ENCODE measurements at regions not wholly inside any gene's neighbourhood (a gene's known extent, or its start where the extent isn't known, plus 50 kb on each side); places are given as distances from the start of the nearest gene placed in this dataset.

GRCh38 chrX:140360924-140361323, 143.9 kb downstream of the SOX3 start:
- no peak for TF ChIP-seq EZH2 (IDR thresholded peaks at IDR 0.05; ENCODE audit: borderline replicate concordance, low read depth, low read length, severe bottlenecking)
- TF ChIP-seq FOS (IDR thresholded peaks at IDR 0.05; ENCODE audit: borderline replicate concordance, insufficient read depth, low read length): no peak
- TF ChIP-seq GATA2 (IDR thresholded peaks at IDR 0.05; ENCODE audit: insufficient read depth, insufficient read length, low read depth, low read length): no peak
- TF ChIP-seq POLR2AphosphoS5 (IDR thresholded peaks at IDR 0.05; ENCODE audit: insufficient read depth, low read depth, low read length): no peak
- no peak for TF ChIP-seq MYC (IDR thresholded peaks at IDR 0.05; ENCODE audit: low read depth, low read length)
- TF ChIP-seq MAX (IDR thresholded peaks at IDR 0.05; ENCODE audit: insufficient read depth, insufficient read length): no peak

GRCh38 chrX:140360284-140360683, 144.6 kb downstream of the SOX3 start:
- no peak overlapping the region for H3K9ac ChIP-seq (replicated peaks; ENCODE audit: extremely low read depth, insufficient read depth, low read length)
- no peak overlapping the region for H3K4me3 ChIP-seq (replicated peaks in 1 of 3; ENCODE audit: insufficient read depth in 1 of 3, low read depth in 1 of 3, low read length in 3 of 3)
- ChIA-PET POLR2A (no interaction called here), CTCF (no interaction called here)
- no peak overlapping the region for H3K27ac ChIP-seq (ENCODE audit: insufficient read depth, low read depth, low read length)
- H3K4me1 ChIP-seq (ENCODE audit: control insufficient read depth, extremely low read depth, insufficient read depth, low read length): no peaks in the 10 kb centered on the region
- H3K9me1 ChIP-seq (replicated peaks; ENCODE audit: control insufficient read depth, extremely low read depth, insufficient read depth, low read length): no peaks in the 10 kb centered on the region
- BruUV-seq (replicated peaks): no TSS peak
- H4K20me1 ChIP-seq (replicated peaks; ENCODE audit: control insufficient read depth, extremely low read depth, insufficient read depth, low read length): no peaks in the 10 kb centered on the region
- dilution Hi-C loops (cut with MboI; ENCODE audit: extremely low pct_ligation_motif_present, low sequenced_read_pairs): no loop called here
- no peaks in the 10 kb centered on the region for H3K79me2 ChIP-seq (ENCODE audit: control insufficient read depth, insufficient read depth, low read length)
- no peaks in the 10 kb centered on the region for H3K36me3 ChIP-seq (ENCODE audit: control insufficient read depth in 2 of 2, extremely low read depth in 1 of 2, insufficient read depth in 2 of 2, low read length in 2 of 2)
- no peak overlapping the region for H2AFZ ChIP-seq (ENCODE audit: low read depth, low read length)
- H3K4me2 ChIP-seq (ENCODE audit: insufficient read depth, low read length): no peak overlapping the region
- TF ChIP-seq MYC (IDR thresholded peaks at IDR 0.05; ENCODE audit: low read depth, low read length) (no peak), EZH2 (IDR thresholded peaks at IDR 0.05; ENCODE audit: borderline replicate concordance, low read depth, low read length, severe bottlenecking) (no peak), MAX (IDR thresholded peaks at IDR 0.05; ENCODE audit: insufficient read depth, insufficient read length) (no peak), POLR2AphosphoS5 (IDR thresholded peaks at IDR 0.05; ENCODE audit: insufficient read depth, low read depth, low read length) (no peak), GATA2 (IDR thresholded peaks at IDR 0.05; ENCODE audit: insufficient read depth, insufficient read length, low read depth, low read length) (no peak), JUN (IDR thresholded peaks at IDR 0.05; ENCODE audit: borderline replicate concordance, insufficient read depth, insufficient read length, low read depth) (no peak), POLR2A (IDR thresholded peaks at IDR 0.05; ENCODE audit: low read depth, low read length) (no peak), CTCF (IDR thresholded peaks at IDR 0.05; ENCODE audit: extremely low read depth in 1 of 2, insufficient read depth in 1 of 2, low read depth in 1 of 2, low read length in 2 of 2) (no peak), FOS (IDR thresholded peaks at IDR 0.05; ENCODE audit: borderline replicate concordance, insufficient read depth, low read length) (no peak)
- FAIRE-seq (no peak), DNase-seq (ENCODE audit: low read depth, low spot score) (no peak)
- intact Hi-C loops (cut with micrococcal nuclease): no loop called here
- no peaks in the 10 kb centered on the region for H3K9me3 ChIP-seq (replicated peaks; ENCODE audit: control insufficient read depth, insufficient read depth, low read length)
- no peaks in the 10 kb centered on the region for H3K27me3 ChIP-seq (ENCODE audit: control insufficient read depth in 2 of 2, insufficient read depth in 2 of 2, low read length in 2 of 2)

More at GRCh38 chrX:140360924-140361323, 143.9 kb downstream of the SOX3 start:
- Histone ChIP-seq H3K4me1 (ENCODE audit: control insufficient read depth, extremely low read depth, insufficient read depth, low read length) (no peaks in the 10 kb centered on the region), H3K27me3 (ENCODE audit: control insufficient read depth in 2 of 2, insufficient read depth in 2 of 2, low read length in 2 of 2) (no peaks in the 10 kb centered on the region), H3K9me3 (replicated peaks; ENCODE audit: control insufficient read depth, insufficient read depth, low read length) (no peaks in the 10 kb centered on the region), H3K27ac (ENCODE audit: insufficient read depth, low read depth, low read length) (no peak overlapping the region), H2AFZ (ENCODE audit: low read depth, low read length) (no peak overlapping the region), H4K20me1 (replicated peaks; ENCODE audit: control insufficient read depth, extremely low read depth, insufficient read depth, low read length) (no peaks in the 10 kb centered on the region), H3K4me3 (replicated peaks in 1 of 3; ENCODE audit: insufficient read depth in 1 of 3, low read depth in 1 of 3, low read length in 3 of 3) (no peak overlapping the region), H3K4me2 (ENCODE audit: insufficient read depth, low read length) (no peak overlapping the region), H3K9me1 (replicated peaks; ENCODE audit: control insufficient read depth, extremely low read depth, insufficient read depth, low read length) (no peaks in the 10 kb centered on the region), H3K9ac (replicated peaks; ENCODE audit: extremely low read depth, insufficient read depth, low read length) (no peak overlapping the region), H3K79me2 (ENCODE audit: control insufficient read depth, insufficient read depth, low read length) (no peaks in the 10 kb centered on the region), H3K36me3 (ENCODE audit: control insufficient read depth in 2 of 2, extremely low read depth in 1 of 2, insufficient read depth in 2 of 2, low read length in 2 of 2) (no peaks in the 10 kb centered on the region)
- ChIA-PET POLR2A (no interaction called here), CTCF (no interaction called here)
- BruUV-seq (replicated peaks): no TSS peak
- intact Hi-C loops (cut with micrococcal nuclease): no loop called here
- DNase-seq (ENCODE audit: low read depth, low spot score) (no peak), FAIRE-seq (no peak)
- dilution Hi-C loops (cut with MboI; ENCODE audit: extremely low pct_ligation_motif_present, low sequenced_read_pairs): no loop called here

All from endothelial cell of umbilical vein (primary cell).